ENCODE measurements at regions not wholly inside any gene's neighbourhood (a gene's known extent, or its start where the extent isn't known, plus 50 kb on each side); places are given as distances from the start of the nearest gene placed in this dataset.

DNA sequence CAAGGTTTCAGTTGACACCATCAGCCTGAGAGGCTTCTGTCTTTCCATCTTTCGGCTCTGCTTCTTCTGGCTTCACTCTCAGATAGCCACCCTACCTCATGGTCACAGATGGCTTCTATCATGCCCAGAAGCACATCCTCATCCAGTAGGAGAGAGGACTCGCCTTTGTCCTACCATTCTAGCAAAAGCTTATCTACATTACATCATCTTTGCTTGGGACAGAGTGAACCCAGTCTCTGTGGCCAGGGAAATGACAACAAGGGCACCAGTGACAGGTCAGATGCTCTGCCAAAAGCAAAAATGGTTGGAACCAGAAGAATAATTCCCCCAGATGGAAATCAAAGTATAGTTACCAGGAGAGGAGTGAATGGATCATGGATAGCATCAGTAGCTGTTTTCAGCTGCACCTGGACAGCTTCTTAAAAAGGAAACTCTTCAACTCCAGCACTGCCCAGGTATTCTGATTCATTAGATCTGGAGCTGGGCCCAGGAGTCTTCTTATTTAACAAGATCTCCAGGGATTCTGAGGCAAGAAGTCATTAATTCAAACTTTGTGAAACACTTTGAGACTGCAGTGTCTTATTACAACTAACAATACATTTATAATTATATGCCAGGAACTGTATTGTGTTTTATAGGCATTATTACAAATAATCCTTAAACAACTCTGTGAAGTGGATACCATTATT is 257.7 kb upstream of the UBE2E3 start:
- H3K4me3 Mint-ChIP-seq, result no peak overlapping the region
- Histone ChIP-seq H4K91ac (ENCODE audit: insufficient read length, low read depth, low read length) (no peak overlapping the region), H2AFZ (ENCODE audit: low read length) (no peak overlapping the region), H3K4me2 (ENCODE audit: insufficient read depth, insufficient read length, low read length) (no peak overlapping the region), H3K79me1 (ENCODE audit: insufficient read depth, low read depth, low read length, poor library complexity, severe bottlenecking) (no peaks in the 10 kb centered on the region), H3K4me1 (ENCODE audit: insufficient read depth, low read length) (no peaks in the 10 kb centered on the region), H4K5ac (ENCODE audit: insufficient read length, low read depth, low read length) (no peak overlapping the region), H3K4ac (ENCODE audit: low read depth, low read length) (no peak overlapping the region), H3K27me3 (ENCODE audit: insufficient read depth, low read length) (no peaks in the 10 kb centered on the region), H2BK15ac (ENCODE audit: low read depth, low read length) (no peak overlapping the region), H2BK12ac (ENCODE audit: insufficient read length, low read depth, low read length) (no peak overlapping the region), H3K9me3 (ENCODE audit: control insufficient read depth, low read depth, low read length) (no peaks in the 10 kb centered on the region), H2BK120ac (ENCODE audit: low read depth, low read length, poor library complexity, severe bottlenecking) (no peak overlapping the region), H2AK5ac (ENCODE audit: insufficient read length, low read length) (no peak overlapping the region), H3T11ph (ENCODE audit: low read length) (no peak overlapping the region), H4K8ac (replicated peaks; ENCODE audit: insufficient read length, low read depth, low read length) (no peak overlapping the region), H3K9ac (ENCODE audit: extremely low read depth, insufficient read length, low read length) (no peak overlapping the region), H3K23me2 (ENCODE audit: insufficient read length, low read depth, low read length, poor library complexity, severe bottlenecking) (no peaks in the 10 kb centered on the region), H4K20me1 (ENCODE audit: control insufficient read depth, insufficient read depth, insufficient read length) (no peaks in the 10 kb centered on the region), H3K79me2 (ENCODE audit: insufficient read depth, low read length) (no peaks in the 10 kb centered on the region), H2BK5ac (ENCODE audit: insufficient read length, low read length) (no peak overlapping the region), H2BK20ac (ENCODE audit: low read depth, low read length, poor library complexity, severe bottlenecking) (no peak overlapping the region), H3K56ac (ENCODE audit: insufficient read length, low read depth, low read length) (no peak overlapping the region), H3K27ac (ENCODE audit: insufficient read length, low read depth, low read length) (no peak overlapping the region), H3K23ac (ENCODE audit: insufficient read length, low read depth, low read length) (no peak overlapping the region), H3K18ac (ENCODE audit: insufficient read length, low read depth, low read length) (no peak overlapping the region), H3K14ac (ENCODE audit: insufficient read depth, low read length) (no peak overlapping the region)
- no peaks in the 10 kb centered on the region for H3K36me3 Mint-ChIP-seq (ENCODE audit: insufficient read depth in 1 of 3, low read depth in 3 of 3)
- TF ChIP-seq, protein P1, sequence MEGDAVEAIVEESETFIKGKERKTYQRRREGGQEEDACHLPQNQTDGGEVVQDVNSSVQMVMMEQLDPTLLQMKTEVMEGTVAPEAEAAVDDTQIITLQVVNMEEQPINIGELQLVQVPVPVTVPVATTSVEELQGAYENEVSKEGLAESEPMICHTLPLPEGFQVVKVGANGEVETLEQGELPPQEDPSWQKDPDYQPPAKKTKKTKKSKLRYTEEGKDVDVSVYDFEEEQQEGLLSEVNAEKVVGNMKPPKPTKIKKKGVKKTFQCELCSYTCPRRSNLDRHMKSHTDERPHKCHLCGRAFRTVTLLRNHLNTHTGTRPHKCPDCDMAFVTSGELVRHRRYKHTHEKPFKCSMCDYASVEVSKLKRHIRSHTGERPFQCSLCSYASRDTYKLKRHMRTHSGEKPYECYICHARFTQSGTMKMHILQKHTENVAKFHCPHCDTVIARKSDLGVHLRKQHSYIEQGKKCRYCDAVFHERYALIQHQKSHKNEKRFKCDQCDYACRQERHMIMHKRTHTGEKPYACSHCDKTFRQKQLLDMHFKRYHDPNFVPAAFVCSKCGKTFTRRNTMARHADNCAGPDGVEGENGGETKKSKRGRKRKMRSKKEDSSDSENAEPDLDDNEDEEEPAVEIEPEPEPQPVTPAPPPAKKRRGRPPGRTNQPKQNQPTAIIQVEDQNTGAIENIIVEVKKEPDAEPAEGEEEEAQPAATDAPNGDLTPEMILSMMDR (conservative IDR thresholded peaks at IDR 0.05), result no peak
- H3K27ac Mint-ChIP-seq, result no peak overlapping the region
- H3K9me3 Mint-ChIP-seq, result no peaks in the 10 kb centered on the region
- DNase-seq, result no peak
- WGBS (ENCODE audit: extremely low coverage, insufficient read length, low lambda C conversion rate), result no CpG with 5 or more reads among the region's 2 CpGs
- H3K27me3 Mint-ChIP-seq (ENCODE audit: low read depth), result no peaks in the 10 kb centered on the region
- peaks cover 3% of the 10 kb centered on the region in 2 experiments; a peak in 1 of 4 replicates for H3K4me1 Mint-ChIP-seq

All from H9 (cell line).